Sigmoid colon (tissue), 4 donors: ENCODE measurements at regions not wholly inside any gene's neighbourhood (a gene's known extent, or its start where the extent isn't known, plus 50 kb on each side); places are given as distances from the start of the nearest gene placed in this dataset.

Experiments used
- CTCF ChIP-seq, 4 experiments: fragments of 450-650 bp in 3 of 4; fragments of 200-600 bp in 1 of 4; IDR thresholded peaks; one replicate each; pipeline ENCODE4 v1.5.1; 2016 to 2019; ENCODE audit warnings: antibody characterized with exemption in 4 of 4, mild to moderate bottlenecking in 3 of 4, moderate library complexity in 2 of 4
- POLR2AphosphoS5 ChIP-seq, 4 donors: sonication (generic); formaldehyde crosslinking; IDR thresholded peaks; one replicate each; pipeline ENCODE4 v1.6.1; 2017; ENCODE audit warnings: antibody characterized with exemption in 4 of 4

GRCh38 chr16:87161822-87162676 lies 155.1 kb downstream of the C16orf95 start:
- TF ChIP-seq CTCF (IDR thresholded peaks at IDR 0.05) (no peak), POLR2AphosphoS5 (IDR thresholded peaks at IDR 0.05) (no peak)
